BLaER1 treated with 17β-estradiol and CSF1 and Interleukin-3, amounts not matched to agents 10 nM and 100 nM (cell line): ENCODE measurements at regions not wholly inside any gene's neighbourhood (a gene's known extent, or its start where the extent isn't known, plus 50 kb on each side); places are given as distances from the start of the nearest gene placed in this dataset.

Experiments used
- H3K27ac ChIP-seq, 11 experiments: shearing (Covaris generic); formaldehyde crosslinking; 2 replicates each; pipeline ENCODE4 v1.8.1; 2022
- H3K27me3 ChIP-seq, 11 experiments: shearing (Covaris generic); formaldehyde crosslinking; 2 replicates each; pipeline ENCODE4 v1.8.1; 2022
- H3K36me3 ChIP-seq, 11 experiments: shearing (Covaris generic); formaldehyde crosslinking; 2 replicates each; pipeline ENCODE4 v1.8.1; 2022
- H3K4me1 ChIP-seq, 10 experiments: shearing (Covaris generic); formaldehyde crosslinking; 2 replicates each; pipeline ENCODE4 v1.8.1; 2022
- H3K4me2 ChIP-seq, 11 experiments: shearing (Covaris generic); formaldehyde crosslinking; 2 replicates each; pipeline ENCODE4 v1.8.1; 2022
- H3K4me3 ChIP-seq, 10 experiments: shearing (Covaris generic); formaldehyde crosslinking; 2 replicates each; pipeline ENCODE4 v1.8.1; 2022
- H3K9ac ChIP-seq, 11 experiments: shearing (Covaris generic); formaldehyde crosslinking; 2 replicates each; pipeline ENCODE4 v1.8.1; 2022
- H3K9me3 ChIP-seq, 11 experiments: shearing (Covaris generic); formaldehyde crosslinking; replicated peaks in 1 of 11; 2 replicates each; pipeline ENCODE4 v1.8.1; 2022
- H4K20me1 ChIP-seq, 11 experiments: shearing (Covaris generic); formaldehyde crosslinking; 2 replicates each; pipeline ENCODE4 v1.8.1; 2022
- Cebpa-rat ChIP-seq, 11 experiments: shearing (Covaris generic); IDR thresholded peaks; 2 replicates each; pipeline ENCODE4 v1.8.1; 2022

DNA sequence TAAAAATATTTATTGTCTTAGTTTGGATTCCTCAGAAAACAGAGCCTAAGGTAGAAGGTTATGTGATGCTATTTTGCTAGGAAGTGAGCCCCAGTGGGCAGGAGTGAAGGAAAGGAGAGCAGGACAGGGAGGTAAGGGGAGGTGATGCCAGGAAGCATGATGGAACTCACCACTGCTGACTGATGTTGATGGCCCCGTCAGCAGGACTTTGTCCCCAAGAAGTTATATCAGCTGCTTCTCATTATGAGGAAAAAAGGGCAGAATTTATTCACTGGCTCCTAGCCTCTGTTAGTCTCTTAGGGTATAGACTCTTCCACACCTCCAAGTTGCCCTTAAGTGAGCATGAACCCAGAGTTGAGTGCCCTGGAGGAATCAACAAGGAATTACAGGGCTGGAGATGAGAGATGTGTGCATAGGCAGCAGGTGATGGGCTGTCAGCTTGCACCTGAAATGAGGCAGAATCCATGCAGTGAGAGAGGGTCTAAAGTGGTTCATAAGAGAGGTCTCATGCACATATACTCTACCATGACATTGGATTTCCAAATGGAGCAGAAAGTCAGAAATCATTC is 120.6 kb upstream of the NIPBL start:
- no peak for TF ChIP-seq Cebpa-rat (IDR thresholded peaks at IDR 0.05)
- no peaks in the 10 kb centered on the region for H3K36me3 ChIP-seq
- no peaks in the 10 kb centered on the region for H4K20me1 ChIP-seq
- no peak overlapping the region for H3K4me2 ChIP-seq
- H3K4me1 ChIP-seq, result no peaks in the 10 kb centered on the region
- no peaks in the 10 kb centered on the region for H3K27me3 ChIP-seq
- no peak overlapping the region for H3K9ac ChIP-seq
- no peak overlapping the region for H3K4me3 ChIP-seq
- no peaks in the 10 kb centered on the region for H3K9me3 ChIP-seq
- no peak overlapping the region for H3K27ac ChIP-seq

DNA sequence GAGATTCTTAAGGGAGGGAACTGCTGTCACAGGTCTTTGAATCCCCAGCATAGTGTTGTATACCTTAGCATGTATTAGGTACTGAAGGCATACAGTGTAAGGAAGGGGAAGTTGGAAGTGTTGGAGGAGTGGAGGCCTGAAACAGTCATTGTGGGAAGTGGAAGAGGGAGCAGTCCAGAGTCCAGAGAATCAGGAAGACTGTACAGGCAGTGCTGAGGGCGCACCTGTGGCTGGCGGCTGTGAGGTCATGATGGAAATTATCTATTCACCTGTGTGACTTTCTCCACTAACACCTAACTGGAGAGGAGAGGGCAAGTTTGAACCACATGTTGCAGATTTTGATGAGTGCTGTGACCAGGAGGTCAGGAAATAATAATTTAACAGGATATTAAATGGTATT is 119.7 kb upstream of the NIPBL start:
- no peak for TF ChIP-seq Cebpa-rat (IDR thresholded peaks at IDR 0.05)
- Histone ChIP-seq H3K27me3 (no peaks in the 10 kb centered on the region), H3K9ac (no peak overlapping the region), H4K20me1 (no peaks in the 10 kb centered on the region), H3K36me3 (no peaks in the 10 kb centered on the region), H3K4me2 (no peak overlapping the region), H3K9me3 (no peaks in the 10 kb centered on the region), H3K4me1 (no peaks in the 10 kb centered on the region), H3K4me3 (no peak overlapping the region), H3K27ac (no peak overlapping the region)

DNA sequence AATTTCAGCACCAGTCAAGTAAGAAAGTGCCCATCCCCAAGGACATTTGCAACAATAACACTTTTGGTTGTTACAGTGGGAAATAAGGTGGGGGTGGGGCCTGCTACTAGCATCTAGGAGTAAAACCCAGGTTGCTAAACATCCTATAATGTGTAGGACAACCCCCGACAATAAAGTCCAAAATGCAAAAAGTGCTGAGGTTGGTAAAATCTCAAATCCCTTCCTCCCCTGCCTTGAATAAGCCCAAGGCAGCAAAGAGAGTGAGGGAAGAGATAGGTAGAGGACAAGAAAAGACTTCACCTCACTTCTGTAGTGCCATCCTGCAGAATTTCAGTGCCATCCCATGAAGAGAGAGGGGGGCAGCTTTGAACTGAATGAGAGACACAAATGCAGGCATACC is 117.5 kb upstream of the NIPBL start:
- Histone ChIP-seq H3K27me3 (no peaks in the 10 kb centered on the region), H3K27ac (no peak overlapping the region), H3K9ac (no peak overlapping the region), H4K20me1 (no peaks in the 10 kb centered on the region), H3K36me3 (no peaks in the 10 kb centered on the region), H3K4me1 (no peaks in the 10 kb centered on the region), H3K4me2 (no peak overlapping the region), H3K9me3 (no peaks in the 10 kb centered on the region), H3K4me3 (no peak overlapping the region)
- no peak for TF ChIP-seq Cebpa-rat (IDR thresholded peaks at IDR 0.05)

DNA sequence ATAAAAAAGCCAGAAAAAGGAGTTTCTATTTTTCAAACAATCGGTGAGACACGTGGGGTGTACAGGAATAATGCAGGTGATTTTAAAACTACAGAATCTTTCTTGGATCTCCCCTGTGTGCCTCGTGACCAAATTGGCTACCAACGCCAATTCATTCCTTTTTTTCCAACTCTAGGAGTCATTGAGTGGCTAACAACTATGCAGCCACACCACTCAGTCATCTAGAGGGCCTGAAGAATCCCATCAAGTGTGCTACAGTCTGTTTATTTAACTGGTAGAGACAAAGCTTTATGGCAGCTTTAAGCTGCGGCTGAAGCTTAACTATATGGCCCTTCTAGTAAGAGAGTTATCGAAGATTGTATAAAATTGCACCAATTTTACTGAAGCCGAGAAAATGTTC is 113.1 kb upstream of the NIPBL start:
- H3K9ac ChIP-seq, result no peak overlapping the region
- H3K27ac ChIP-seq, result no peak overlapping the region
- H3K27me3 ChIP-seq, result no peaks in the 10 kb centered on the region
- H4K20me1 ChIP-seq, result no peaks in the 10 kb centered on the region
- no peaks in the 10 kb centered on the region for H3K36me3 ChIP-seq
- TF ChIP-seq Cebpa-rat (IDR thresholded peaks at IDR 0.05), result no peak
- H3K4me1 ChIP-seq, result 0 out of 20 replicates have a peak, but pooled peaks cover 0 to 4% (median 0%) of the 10 kb centered on the region in 10 experiments
- H3K4me2 ChIP-seq, result no peak overlapping the region
- peaks cover 0 to 7% (median 3%) of the 10 kb centered on the region in 11 experiments; a peak in 5 of 22 replicates for H3K9me3 ChIP-seq
- H3K4me3 ChIP-seq, result no peak overlapping the region

DNA sequence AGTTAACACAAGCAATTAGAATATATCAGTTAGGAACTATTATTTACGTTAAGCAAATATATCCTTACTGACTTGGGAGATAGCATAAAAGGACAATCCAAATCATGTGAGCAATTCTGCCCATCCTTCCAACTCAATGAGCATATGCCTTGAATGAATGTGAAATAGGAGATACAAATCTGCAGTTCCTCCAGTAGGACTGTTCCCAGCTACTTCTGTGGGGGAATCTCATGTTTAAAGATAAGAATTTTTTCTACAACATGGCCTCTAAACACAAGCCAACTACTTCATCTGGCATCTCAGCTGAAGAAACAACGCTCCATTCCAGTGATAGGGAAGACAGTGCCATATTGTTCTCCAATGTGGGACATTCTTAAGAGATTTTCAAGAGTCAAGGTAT is 110.7 kb upstream of the NIPBL start:
- Histone ChIP-seq H3K9ac (no peak overlapping the region), H3K36me3 (no peaks in the 10 kb centered on the region), H3K4me1 (0 out of 20 replicates have a peak, but pooled peaks cover 0 to 4% (median 0%) of the 10 kb centered on the region in 10 experiments), H3K4me2 (no peak overlapping the region), H4K20me1 (no peaks in the 10 kb centered on the region), H3K27ac (no peak overlapping the region), H3K4me3 (no peak overlapping the region), H3K27me3 (no peaks in the 10 kb centered on the region), H3K9me3 (peaks cover 10 to 19% (median 14%) of the 10 kb centered on the region in 11 experiments)
- no peak for TF ChIP-seq Cebpa-rat (IDR thresholded peaks at IDR 0.05)

DNA sequence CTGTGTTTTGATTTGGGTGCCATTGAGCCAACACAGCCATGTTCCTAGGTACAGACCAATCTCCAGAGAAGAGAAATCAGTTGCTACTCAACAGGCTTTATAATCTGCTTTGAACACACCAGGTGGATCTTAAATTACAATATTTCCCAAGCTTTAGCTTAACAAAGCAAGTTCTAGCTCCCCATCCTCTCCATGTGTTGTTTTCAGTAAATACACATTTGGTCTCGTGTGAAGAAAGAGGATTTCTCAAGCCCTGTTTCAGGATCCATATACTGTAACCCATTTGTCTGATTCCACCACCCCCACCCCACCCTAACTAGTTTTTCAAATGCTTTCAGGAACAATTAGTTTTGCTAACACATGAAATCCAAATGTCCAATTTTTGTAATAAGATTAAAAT is 109.6 kb upstream of the NIPBL start:
- TF ChIP-seq Cebpa-rat (IDR thresholded peaks at IDR 0.05), result no peak
- H3K9me3 ChIP-seq, result peaks cover 13 to 23% (median 17%) of the 10 kb centered on the region in 11 experiments
- H3K36me3 ChIP-seq, result no peaks in the 10 kb centered on the region
- H4K20me1 ChIP-seq, result no peaks in the 10 kb centered on the region
- no peaks in the 10 kb centered on the region for H3K27me3 ChIP-seq
- no peak overlapping the region for H3K4me3 ChIP-seq
- H3K27ac ChIP-seq, result no peak overlapping the region
- H3K4me1 ChIP-seq, result peaks cover 0 to 6% (median 0%) of the 10 kb centered on the region in 10 experiments; a peak in 5 of 20 replicates
- no peak overlapping the region for H3K4me2 ChIP-seq
- no peak overlapping the region for H3K9ac ChIP-seq

DNA sequence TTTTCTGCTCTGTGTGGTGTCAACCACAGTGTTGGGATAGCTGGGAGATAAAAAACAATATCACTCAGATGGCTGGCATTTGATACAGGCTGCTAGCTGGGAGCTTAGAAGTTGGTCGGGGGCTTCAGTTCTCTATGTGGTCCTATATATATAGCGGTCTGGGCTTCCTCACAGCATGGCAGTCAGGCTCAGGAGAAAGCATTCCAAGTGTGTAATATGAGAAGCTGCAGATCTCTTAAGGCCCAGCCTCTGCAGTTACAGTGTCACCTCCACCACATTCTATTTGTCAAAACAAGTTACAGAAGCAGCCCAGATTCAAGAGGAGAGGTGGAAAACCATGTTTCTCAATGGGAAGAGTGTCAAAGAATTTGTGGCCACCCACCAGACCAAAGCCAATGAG is 108.1 kb upstream of the NIPBL start:
- H3K27me3 ChIP-seq, result no peaks in the 10 kb centered on the region
- H3K9ac ChIP-seq, result no peak overlapping the region
- H3K9me3 ChIP-seq, result peaks cover 13 to 23% (median 17%) of the 10 kb centered on the region in 11 experiments

DNA sequence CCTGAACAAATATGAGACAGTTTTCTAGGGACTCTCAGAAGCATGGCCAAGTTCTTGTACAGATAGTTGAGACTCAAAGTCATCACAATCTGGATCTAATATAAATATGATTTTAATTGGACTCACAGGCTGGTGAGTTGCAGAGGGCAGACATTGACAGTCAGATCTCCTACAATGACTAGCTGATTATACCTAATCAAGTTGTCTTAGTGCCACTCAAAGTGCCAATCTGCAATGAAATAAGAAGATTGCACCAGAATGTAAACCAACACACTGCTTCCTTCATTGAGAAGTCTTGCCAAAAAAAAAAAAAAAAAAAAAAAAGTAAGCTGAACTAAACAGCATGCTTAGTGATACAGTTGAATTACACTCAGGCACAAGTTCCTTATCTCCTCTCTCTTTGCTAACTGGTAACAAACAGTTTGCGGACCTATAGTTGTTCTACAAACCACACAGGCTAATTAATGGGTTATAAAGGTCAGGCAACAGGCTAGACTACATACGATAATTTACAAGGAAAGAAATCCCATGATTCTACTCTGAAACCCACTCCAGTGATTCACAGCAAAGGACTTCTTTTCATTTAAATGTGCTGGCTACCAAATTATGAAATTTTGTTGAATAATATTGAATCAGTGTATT is 107.3 kb upstream of the NIPBL start:
- TF ChIP-seq Cebpa-rat (IDR thresholded peaks at IDR 0.05), result no peak
- H3K4me3 ChIP-seq, result no peak overlapping the region
- no peak overlapping the region for H3K9ac ChIP-seq
- H3K27ac ChIP-seq, result no peak overlapping the region
- H3K27me3 ChIP-seq, result no peaks in the 10 kb centered on the region
- peaks cover 13 to 23% (median 17%) of the 10 kb centered on the region in 11 experiments for H3K9me3 ChIP-seq
- H4K20me1 ChIP-seq, result no peaks in the 10 kb centered on the region
- H3K4me2 ChIP-seq, result no peak overlapping the region
- H3K4me1 ChIP-seq, result peaks cover 0 to 17% (median 9%) of the 10 kb centered on the region in 10 experiments; a peak in 10 of 20 replicates
- H3K36me3 ChIP-seq, result no peaks in the 10 kb centered on the region

More for the DNA sequence above, 108.1 kb upstream of the NIPBL start:
- H4K20me1 ChIP-seq, result no peaks in the 10 kb centered on the region
- no peak overlapping the region for H3K4me3 ChIP-seq
- H3K36me3 ChIP-seq, result no peaks in the 10 kb centered on the region
- no peak overlapping the region for H3K4me2 ChIP-seq
- TF ChIP-seq Cebpa-rat (IDR thresholded peaks at IDR 0.05), result no peak
- peaks cover 0 to 17% (median 9%) of the 10 kb centered on the region in 10 experiments; a peak in 10 of 20 replicates for H3K4me1 ChIP-seq
- no peak overlapping the region for H3K27ac ChIP-seq

DNA sequence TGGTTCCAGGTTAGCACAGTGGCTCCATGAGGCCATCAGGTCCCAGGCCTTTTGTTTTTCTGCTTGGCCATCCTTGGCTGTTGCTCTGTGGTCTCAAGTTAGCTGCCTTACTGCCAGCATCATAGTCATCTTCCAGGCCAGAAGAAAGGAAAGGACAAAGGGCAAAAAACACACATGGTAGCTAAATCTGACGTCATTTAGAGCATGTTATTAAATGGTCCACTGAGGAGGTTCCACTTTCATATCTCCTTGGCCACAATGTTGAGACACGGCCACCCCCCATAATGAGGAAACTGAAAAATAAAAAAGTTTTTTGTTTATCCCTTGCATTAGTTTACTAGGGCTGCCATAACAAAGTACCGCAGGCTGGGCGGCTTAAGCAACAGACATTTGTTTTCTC is 106.4 kb upstream of the NIPBL start:
- no peaks in the 10 kb centered on the region for H3K27me3 ChIP-seq
- H3K4me2 ChIP-seq, result no peak overlapping the region
- H3K27ac ChIP-seq, result no peak overlapping the region
- H3K9ac ChIP-seq, result no peak overlapping the region
- no peaks in the 10 kb centered on the region for H4K20me1 ChIP-seq
- peaks cover 0 to 17% (median 9%) of the 10 kb centered on the region in 10 experiments; a peak in 10 of 20 replicates for H3K4me1 ChIP-seq
- H3K9me3 ChIP-seq, result peaks cover 13 to 23% (median 17%) of the 10 kb centered on the region in 11 experiments
- TF ChIP-seq Cebpa-rat (IDR thresholded peaks at IDR 0.05), result no peak
- H3K4me3 ChIP-seq, result no peak overlapping the region
- no peaks in the 10 kb centered on the region for H3K36me3 ChIP-seq
